Lower lobe of right lung (tissue), 2 donors: ENCODE measurements at regions not wholly inside any gene's neighbourhood (a gene's known extent, or its start where the extent isn't known, plus 50 kb on each side); places are given as distances from the start of the nearest gene placed in this dataset.

Experiments used
- ATAC-seq, 2 donors: fragments of 200-7000 bp; cut with Tn5 transposase; one replicate each; pipeline ENCODE4 v1.9.1; 2020 to 2022; ENCODE audit warnings: mild to moderate bottlenecking in 2 of 2, moderate library complexity in 2 of 2
- DNase-seq: peaks from one replicate; pipeline ENCODE4 v3.0.0-alpha.2; 2020
- H3K27ac ChIP-seq: fragments of 200-600 bp; one replicate; pipeline ENCODE4 v1.8.0; 2022
- H3K27me3 ChIP-seq: fragments of 200-600 bp; one replicate; pipeline ENCODE4 v1.8.0; 2022; ENCODE audit warnings: low read depth
- H3K36me3 ChIP-seq: fragments of 200-600 bp; one replicate; pipeline ENCODE4 v1.8.0; 2022; ENCODE audit warnings: mild to moderate bottlenecking
- H3K4me1 ChIP-seq: fragments of 200-600 bp; one replicate; pipeline ENCODE4 v1.8.0; 2022
- H3K4me3 ChIP-seq: fragments of 200-600 bp; one replicate; pipeline ENCODE4 v1.8.0; 2022; ENCODE audit warnings: mild to moderate bottlenecking
- H3K9me3 ChIP-seq: fragments of 200-600 bp; one replicate; pipeline ENCODE4 v1.8.0; 2022
- intact Hi-C: fragments of 100-400 bp; cut with DNase I; formaldehyde crosslinking; loops from one replicate; pipeline ENCODE4 v1.11.0; 2022
- TF ChIP-seq, protein P1 (sequence below): fragments of 200-600 bp; IDR thresholded peaks from one replicate; pipeline ENCODE4 v1.8.0; 2022; ENCODE audit warnings: antibody characterized with exemption, mild to moderate bottlenecking
- donor health status: DM: no; HTN: yes; CAD: no; lungs with severe emphysema.

DNA sequence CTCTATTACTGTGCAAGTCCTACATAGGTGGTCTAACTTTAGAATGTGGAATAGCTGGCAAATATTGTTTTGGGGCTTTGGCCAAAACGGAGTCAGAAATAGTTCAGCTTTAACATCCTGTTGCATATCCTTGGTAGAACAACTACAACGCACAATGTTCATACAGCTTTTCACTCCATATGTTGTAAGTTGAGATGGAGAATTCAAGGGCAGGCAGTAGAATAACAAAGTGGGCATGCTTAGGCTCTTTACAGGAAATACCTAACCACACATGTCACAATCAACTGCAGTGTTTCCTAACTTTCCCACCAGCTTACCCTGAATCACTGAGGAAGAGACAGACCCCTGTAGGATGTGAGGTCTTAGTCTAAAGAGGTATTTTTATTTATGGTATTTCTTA, 122.3 kb downstream of the PPP1R3A start:
- Histone ChIP-seq H3K4me1 (no peaks in the 10 kb centered on the region), H3K4me3 (no peak overlapping the region), H3K9me3 (no peaks in the 10 kb centered on the region), H3K27ac (no peak overlapping the region), H3K36me3 (no peaks in the 10 kb centered on the region), H3K27me3 (no peaks in the 10 kb centered on the region)
- no peak for ATAC-seq
- no peak for DNase-seq
- TF ChIP-seq, protein P1, sequence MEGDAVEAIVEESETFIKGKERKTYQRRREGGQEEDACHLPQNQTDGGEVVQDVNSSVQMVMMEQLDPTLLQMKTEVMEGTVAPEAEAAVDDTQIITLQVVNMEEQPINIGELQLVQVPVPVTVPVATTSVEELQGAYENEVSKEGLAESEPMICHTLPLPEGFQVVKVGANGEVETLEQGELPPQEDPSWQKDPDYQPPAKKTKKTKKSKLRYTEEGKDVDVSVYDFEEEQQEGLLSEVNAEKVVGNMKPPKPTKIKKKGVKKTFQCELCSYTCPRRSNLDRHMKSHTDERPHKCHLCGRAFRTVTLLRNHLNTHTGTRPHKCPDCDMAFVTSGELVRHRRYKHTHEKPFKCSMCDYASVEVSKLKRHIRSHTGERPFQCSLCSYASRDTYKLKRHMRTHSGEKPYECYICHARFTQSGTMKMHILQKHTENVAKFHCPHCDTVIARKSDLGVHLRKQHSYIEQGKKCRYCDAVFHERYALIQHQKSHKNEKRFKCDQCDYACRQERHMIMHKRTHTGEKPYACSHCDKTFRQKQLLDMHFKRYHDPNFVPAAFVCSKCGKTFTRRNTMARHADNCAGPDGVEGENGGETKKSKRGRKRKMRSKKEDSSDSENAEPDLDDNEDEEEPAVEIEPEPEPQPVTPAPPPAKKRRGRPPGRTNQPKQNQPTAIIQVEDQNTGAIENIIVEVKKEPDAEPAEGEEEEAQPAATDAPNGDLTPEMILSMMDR, result no peak
- intact Hi-C loops, result no loop called here

DNA sequence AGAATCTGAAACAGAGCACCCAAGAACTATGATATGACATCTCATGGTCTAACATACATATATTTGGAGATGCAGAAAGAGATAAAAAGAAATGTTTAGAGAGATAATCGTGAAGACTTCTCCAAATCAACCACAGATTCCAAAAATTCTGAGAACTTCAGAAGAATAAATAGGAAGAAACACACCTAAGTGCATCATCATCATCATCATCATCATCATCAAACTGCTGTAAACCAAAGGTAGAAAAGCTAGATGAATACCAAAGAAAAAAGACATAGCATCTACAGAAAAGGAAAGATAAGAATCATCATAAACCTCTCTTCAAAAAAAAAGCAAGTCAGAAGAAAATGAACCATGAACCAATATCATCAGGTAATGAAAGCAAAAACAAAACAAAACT, 124.2 kb downstream of the PPP1R3A start:
- H3K36me3 ChIP-seq, result no peaks in the 10 kb centered on the region
- H3K27ac ChIP-seq, result no peak overlapping the region
- ATAC-seq (no peak), DNase-seq (no peak)
- TF ChIP-seq, protein P1, result no peak
- H3K4me3 ChIP-seq, result no peak overlapping the region
- H3K4me1 ChIP-seq, result no peaks in the 10 kb centered on the region
- H3K27me3 ChIP-seq, result no peaks in the 10 kb centered on the region
- no peaks in the 10 kb centered on the region for H3K9me3 ChIP-seq
- intact Hi-C loops, result no loop called here

DNA sequence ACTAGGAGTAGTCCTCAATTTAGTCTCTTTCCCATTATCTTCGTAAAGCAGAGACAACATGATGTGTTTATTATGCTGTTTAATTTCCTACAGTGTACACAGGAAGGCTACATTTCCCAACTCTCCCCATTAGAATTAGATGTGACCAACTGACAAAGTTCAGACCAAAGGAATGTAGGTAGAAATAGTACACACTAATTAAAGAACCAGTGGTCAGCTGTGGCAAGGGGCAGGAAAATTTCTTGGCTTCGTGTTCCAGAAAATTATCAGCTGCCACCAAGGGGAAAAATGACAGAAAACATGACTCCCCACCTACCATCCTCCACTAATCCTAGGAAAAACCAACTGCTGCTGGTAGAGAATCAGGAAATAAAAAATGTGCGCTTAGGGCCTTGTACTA, 125.6 kb downstream of the PPP1R3A start:
- Histone ChIP-seq H3K27ac (no peak overlapping the region), H3K4me1 (no peaks in the 10 kb centered on the region), H3K4me3 (no peak overlapping the region), H3K9me3 (no peaks in the 10 kb centered on the region), H3K27me3 (no peaks in the 10 kb centered on the region), H3K36me3 (no peaks in the 10 kb centered on the region)
- TF ChIP-seq, protein P1, result no peak
- no peak for DNase-seq
- no peak for ATAC-seq
- intact Hi-C loops, result no loop called here

DNA sequence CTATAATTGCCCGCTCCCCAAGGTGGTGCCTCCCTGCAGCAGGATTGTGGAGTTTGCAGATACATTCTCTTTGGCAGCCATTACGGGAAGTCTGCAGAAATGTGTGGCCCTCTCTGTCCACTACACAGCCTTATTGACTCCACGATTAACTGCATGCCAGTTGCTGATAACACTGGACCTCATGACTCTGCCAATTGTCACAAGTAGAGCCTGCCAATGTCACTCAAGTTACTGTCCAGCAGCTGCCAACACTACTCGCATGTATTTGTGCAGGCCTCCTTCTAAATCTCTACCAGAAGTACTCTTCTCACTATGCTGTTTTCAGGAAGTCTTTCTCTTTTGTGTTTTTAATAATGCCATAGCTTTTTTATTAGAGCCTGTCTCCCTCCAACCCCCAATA, 128.8 kb downstream of the PPP1R3A start:
- no peaks in the 10 kb centered on the region for H3K9me3 ChIP-seq
- DNase-seq, result no peak
- H3K4me3 ChIP-seq, result no peak overlapping the region
- H3K27me3 ChIP-seq, result no peaks in the 10 kb centered on the region
- no peak overlapping the region for H3K27ac ChIP-seq
- TF ChIP-seq, protein P1, result no peak
- H3K36me3 ChIP-seq, result no peaks in the 10 kb centered on the region
- intact Hi-C loops, result no loop called here
- no peak for ATAC-seq
- no peaks in the 10 kb centered on the region for H3K4me1 ChIP-seq

DNA sequence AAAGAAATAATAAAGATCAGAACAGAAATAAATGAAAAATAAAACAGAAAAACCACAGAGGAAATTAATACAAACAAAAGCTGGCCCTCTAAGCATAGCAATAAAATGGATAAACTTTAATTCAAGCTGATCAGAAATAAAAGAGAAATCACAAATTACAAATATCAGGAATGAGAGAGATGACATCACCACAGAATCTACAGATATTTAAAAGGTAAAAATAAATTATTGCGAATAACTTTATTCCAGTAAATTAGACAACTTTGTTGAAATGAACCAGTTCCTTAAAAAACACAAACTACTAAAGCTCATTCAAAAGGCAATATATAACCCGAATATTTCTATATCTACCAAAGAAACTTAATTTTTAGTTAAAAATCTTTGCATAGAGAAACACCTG, 131.7 kb downstream of the PPP1R3A start:
- Histone ChIP-seq H3K36me3 (no peaks in the 10 kb centered on the region), H3K4me1 (no peaks in the 10 kb centered on the region), H3K27me3 (no peaks in the 10 kb centered on the region), H3K4me3 (no peak overlapping the region), H3K27ac (no peak overlapping the region), H3K9me3 (no peaks in the 10 kb centered on the region)
- ATAC-seq, result no peak
- TF ChIP-seq, protein P1, result no peak
- DNase-seq, result no peak
- intact Hi-C loops, result no loop called here

DNA sequence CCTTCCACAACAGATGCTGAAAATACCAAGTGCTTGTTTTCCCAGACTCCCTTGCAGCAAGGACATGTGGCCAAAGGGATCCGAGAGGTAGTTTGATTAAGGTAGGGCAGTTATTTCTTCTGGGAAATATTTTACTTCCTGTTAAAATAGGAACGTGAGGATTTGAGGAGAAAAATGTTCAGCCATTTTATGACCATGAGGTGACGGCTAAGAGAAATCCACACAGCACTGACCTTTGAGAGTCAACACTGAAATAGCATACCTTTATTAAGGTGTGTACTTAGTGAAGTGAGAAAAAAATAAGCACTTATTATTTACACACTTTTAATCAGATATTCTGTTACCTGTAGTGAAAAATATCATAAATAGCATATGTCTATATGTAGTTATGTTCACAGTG, 133.9 kb downstream of the PPP1R3A start:
- ATAC-seq, result no peak
- TF ChIP-seq, protein P1, result no peak
- H3K27ac ChIP-seq, result no peak overlapping the region
- intact Hi-C loops, result no loop called here
- H3K27me3 ChIP-seq, result no peaks in the 10 kb centered on the region
- H3K4me1 ChIP-seq, result no peaks in the 10 kb centered on the region
- no peaks in the 10 kb centered on the region for H3K9me3 ChIP-seq
- H3K36me3 ChIP-seq, result no peaks in the 10 kb centered on the region
- no peak for DNase-seq
- no peak overlapping the region for H3K4me3 ChIP-seq
